Thyroid gland (tissue), 4 donors: ENCODE measurements at regions not wholly inside any gene's neighbourhood (a gene's known extent, or its start where the extent isn't known, plus 50 kb on each side); places are given as distances from the start of the nearest gene placed in this dataset.

ENCODE experiments used
- CTCF ChIP-seq, 6 experiments: fragments of 200-600 bp in 3 of 6; fragments of 450-650 bp in 3 of 6; sonication (generic) in 3 of 6; IDR thresholded peaks; one replicate each; pipeline ENCODE4 v1.5.1; 2016 to 2019; ENCODE audit warnings: antibody characterized with exemption in 6 of 6, mild to moderate bottlenecking in 2 of 6, inconsistent platforms in 1 of 6, moderate library complexity in 1 of 6
- POLR2A ChIP-seq, 2 donors: fragments of 450-650 bp; IDR thresholded peaks; one replicate each; pipeline ENCODE4 v1.6.1; 2017; ENCODE audit warnings: antibody characterized with exemption in 2 of 2, mild to moderate bottlenecking in 2 of 2, moderate library complexity in 1 of 2

- no peak for TF ChIP-seq CTCF (IDR thresholded peaks at IDR 0.05)
- no peak for TF ChIP-seq POLR2A (IDR thresholded peaks at IDR 0.05)
Measured at GRCh38 chr4:114320126-114320525, 278.5 kb upstream of the UGT8 start.
